ENCODE measurements at regions not wholly inside any gene's neighbourhood (a gene's known extent, or its start where the extent isn't known, plus 50 kb on each side); places are given as distances from the start of the nearest gene placed in this dataset.

DNA sequence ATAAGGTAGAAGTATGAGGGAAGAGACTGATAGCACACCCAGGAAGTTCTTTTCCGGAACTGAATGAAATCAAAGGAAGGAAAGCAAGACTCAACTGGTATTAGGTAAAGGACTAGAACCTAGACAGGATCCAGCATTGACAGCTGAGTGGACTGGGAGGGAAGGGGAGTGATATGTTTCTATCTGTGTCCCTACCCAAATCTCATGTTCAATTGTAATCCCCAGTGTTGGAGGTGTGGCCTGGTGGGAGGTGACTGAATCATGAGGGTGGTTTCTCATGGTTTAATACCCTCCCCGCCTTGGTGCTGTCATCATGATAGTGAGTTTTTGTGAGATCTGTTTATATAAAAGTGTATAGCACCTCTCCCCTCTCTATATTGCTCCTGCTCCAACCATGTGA is 415.9 kb upstream of the KCNMB2 start:
- TF ChIP-seq, protein P1, sequence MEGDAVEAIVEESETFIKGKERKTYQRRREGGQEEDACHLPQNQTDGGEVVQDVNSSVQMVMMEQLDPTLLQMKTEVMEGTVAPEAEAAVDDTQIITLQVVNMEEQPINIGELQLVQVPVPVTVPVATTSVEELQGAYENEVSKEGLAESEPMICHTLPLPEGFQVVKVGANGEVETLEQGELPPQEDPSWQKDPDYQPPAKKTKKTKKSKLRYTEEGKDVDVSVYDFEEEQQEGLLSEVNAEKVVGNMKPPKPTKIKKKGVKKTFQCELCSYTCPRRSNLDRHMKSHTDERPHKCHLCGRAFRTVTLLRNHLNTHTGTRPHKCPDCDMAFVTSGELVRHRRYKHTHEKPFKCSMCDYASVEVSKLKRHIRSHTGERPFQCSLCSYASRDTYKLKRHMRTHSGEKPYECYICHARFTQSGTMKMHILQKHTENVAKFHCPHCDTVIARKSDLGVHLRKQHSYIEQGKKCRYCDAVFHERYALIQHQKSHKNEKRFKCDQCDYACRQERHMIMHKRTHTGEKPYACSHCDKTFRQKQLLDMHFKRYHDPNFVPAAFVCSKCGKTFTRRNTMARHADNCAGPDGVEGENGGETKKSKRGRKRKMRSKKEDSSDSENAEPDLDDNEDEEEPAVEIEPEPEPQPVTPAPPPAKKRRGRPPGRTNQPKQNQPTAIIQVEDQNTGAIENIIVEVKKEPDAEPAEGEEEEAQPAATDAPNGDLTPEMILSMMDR (conservative IDR thresholded peaks at IDR 0.05; ENCODE audit: low read depth, low read length) = no peak
- no peak overlapping the region for H3K4me3 ChIP-seq (ENCODE audit: low read length)
- DNase-seq (ENCODE audit: low read depth) = no peak

- no peak for DNase-seq (ENCODE audit: low read depth)
- TF ChIP-seq, protein P1 (conservative IDR thresholded peaks at IDR 0.05; ENCODE audit: low read depth, low read length) = no peak
Measured at GRCh38 chr3:178126686-178127085, 409.6 kb upstream of the KCNMB2 start.

GRCh38 chr3:178127221-178127620 is 409.0 kb upstream of the KCNMB2 start:
- DNase-seq (ENCODE audit: low read depth) = no peak
- H3K4me3 ChIP-seq (ENCODE audit: low read length) = no peak overlapping the region
- TF ChIP-seq, protein P1 (conservative IDR thresholded peaks at IDR 0.05; ENCODE audit: low read depth, low read length) = no peak

More at GRCh38 chr3:178126686-178127085, 409.6 kb upstream of the KCNMB2 start:
- no peak overlapping the region for H3K4me3 ChIP-seq (ENCODE audit: low read length)

- TF ChIP-seq, protein P1 (conservative IDR thresholded peaks at IDR 0.05; ENCODE audit: low read depth, low read length) = no peak
- H3K4me3 ChIP-seq (ENCODE audit: low read length) = no peak overlapping the region
- DNase-seq (ENCODE audit: low read depth) = peak; percentile 30
Measured at GRCh38 chr3:178129109-178129508, 407.1 kb upstream of the KCNMB2 start.

DNA sequence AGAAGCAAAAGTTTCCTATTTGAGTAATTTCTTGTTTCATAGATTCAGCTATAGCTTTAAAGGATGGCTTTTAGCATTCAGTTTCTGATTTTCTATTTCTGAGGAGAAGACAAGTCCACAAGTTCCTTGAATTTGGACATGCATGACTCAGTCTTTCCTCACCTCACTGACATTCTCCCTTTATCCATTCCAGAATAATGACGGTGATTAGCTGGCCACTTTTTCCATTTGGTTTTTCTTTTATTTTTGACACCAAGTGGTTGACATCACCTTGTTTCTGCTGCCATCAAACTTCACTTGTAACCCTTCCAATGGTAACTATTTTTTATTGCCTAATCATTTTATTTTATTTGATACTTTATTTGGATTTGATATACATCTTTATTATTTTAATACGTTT is 404.4 kb upstream of the KCNMB2 start:
- no peak for DNase-seq (ENCODE audit: low read depth)
- no peak overlapping the region for H3K4me3 ChIP-seq (ENCODE audit: low read length)
- TF ChIP-seq, protein P1 (conservative IDR thresholded peaks at IDR 0.05; ENCODE audit: low read depth, low read length) = no peak

GRCh38 chr3:178137206-178137605 is 399.0 kb upstream of the KCNMB2 start:
- TF ChIP-seq, protein P1 (conservative IDR thresholded peaks at IDR 0.05; ENCODE audit: low read depth, low read length) = no peak
- H3K4me3 ChIP-seq (ENCODE audit: low read length) = no peak overlapping the region
- no peak for DNase-seq (ENCODE audit: low read depth)

GRCh38 chr3:178137831-178138230 is 398.4 kb upstream of the KCNMB2 start:
- no peak overlapping the region for H3K4me3 ChIP-seq (ENCODE audit: low read length)
- DNase-seq (ENCODE audit: low read depth) = no peak
- TF ChIP-seq, protein P1 (conservative IDR thresholded peaks at IDR 0.05; ENCODE audit: low read depth, low read length) = no peak
